ENCODE measurements at regions not wholly inside any gene's neighbourhood (a gene's known extent, or its start where the extent isn't known, plus 50 kb on each side); places are given as distances from the start of the nearest gene placed in this dataset.

GRCh38 chr5:74255692-74256392, 384.7 kb downstream of the ENC1 start:
- no peak for DNase-seq (ENCODE audit: low read depth, low spot score)
- in situ Hi-C loops (cut with HindIII; ENCODE audit: low sequenced_read_pairs), result no loop called here
- H3K4me3 ChIP-seq (ENCODE audit: low read depth, low read length), result no peak overlapping the region
- TF ChIP-seq, protein P1, sequence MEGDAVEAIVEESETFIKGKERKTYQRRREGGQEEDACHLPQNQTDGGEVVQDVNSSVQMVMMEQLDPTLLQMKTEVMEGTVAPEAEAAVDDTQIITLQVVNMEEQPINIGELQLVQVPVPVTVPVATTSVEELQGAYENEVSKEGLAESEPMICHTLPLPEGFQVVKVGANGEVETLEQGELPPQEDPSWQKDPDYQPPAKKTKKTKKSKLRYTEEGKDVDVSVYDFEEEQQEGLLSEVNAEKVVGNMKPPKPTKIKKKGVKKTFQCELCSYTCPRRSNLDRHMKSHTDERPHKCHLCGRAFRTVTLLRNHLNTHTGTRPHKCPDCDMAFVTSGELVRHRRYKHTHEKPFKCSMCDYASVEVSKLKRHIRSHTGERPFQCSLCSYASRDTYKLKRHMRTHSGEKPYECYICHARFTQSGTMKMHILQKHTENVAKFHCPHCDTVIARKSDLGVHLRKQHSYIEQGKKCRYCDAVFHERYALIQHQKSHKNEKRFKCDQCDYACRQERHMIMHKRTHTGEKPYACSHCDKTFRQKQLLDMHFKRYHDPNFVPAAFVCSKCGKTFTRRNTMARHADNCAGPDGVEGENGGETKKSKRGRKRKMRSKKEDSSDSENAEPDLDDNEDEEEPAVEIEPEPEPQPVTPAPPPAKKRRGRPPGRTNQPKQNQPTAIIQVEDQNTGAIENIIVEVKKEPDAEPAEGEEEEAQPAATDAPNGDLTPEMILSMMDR (IDR thresholded peaks at IDR 0.05; ENCODE audit: low read depth, low read length), result no peak

- no peak overlapping the region for H3K4me3 ChIP-seq (ENCODE audit: low read depth, low read length)
- no peak for DNase-seq (ENCODE audit: low read depth, low spot score)
- in situ Hi-C loops (cut with HindIII; ENCODE audit: low sequenced_read_pairs), result no loop called here
- TF ChIP-seq, protein P1 (IDR thresholded peaks at IDR 0.05; ENCODE audit: low read depth, low read length), result no peak
Measured at GRCh38 chr5:74254257-74254656, 386.3 kb downstream of the ENC1 start.

DNA sequence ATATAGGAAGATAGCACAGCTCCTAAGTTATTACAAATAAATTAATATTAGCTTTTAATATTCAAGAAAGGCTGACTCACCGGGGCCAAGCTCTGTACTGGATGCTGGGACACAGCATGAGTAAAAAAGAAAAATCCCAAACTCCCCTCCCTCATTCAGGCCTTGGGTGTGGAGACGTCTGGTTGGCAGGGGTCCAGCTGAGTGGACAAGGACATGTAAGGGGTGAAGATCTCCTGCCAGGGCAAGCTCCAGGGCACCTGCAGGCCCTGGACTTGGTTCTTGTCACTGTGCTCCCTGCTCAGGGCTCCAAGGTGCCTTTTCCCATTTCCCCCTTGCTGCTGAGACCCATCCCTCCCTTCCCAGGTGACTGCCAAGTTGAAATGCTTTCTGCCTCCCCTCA, 388.5 kb downstream of the ENC1 start:
- no peak for DNase-seq (ENCODE audit: low read depth, low spot score)
- TF ChIP-seq, protein P1 (IDR thresholded peaks at IDR 0.05; ENCODE audit: low read depth, low read length), result no peak
- in situ Hi-C loops (cut with HindIII; ENCODE audit: low sequenced_read_pairs), result no loop called here
- no peak overlapping the region for H3K4me3 ChIP-seq (ENCODE audit: low read depth, low read length)

- peak; percentile 84 for DNase-seq (ENCODE audit: low read depth, low spot score)
Measured at GRCh38 chr5:74251141-74252035, 389.1 kb downstream of the ENC1 start.

GRCh38 chr5:74250304-74251102, 390.0 kb downstream of the ENC1 start:
- no peak overlapping the region for H3K4me3 ChIP-seq (ENCODE audit: low read depth, low read length)
- TF ChIP-seq, protein P1 (IDR thresholded peaks at IDR 0.05; ENCODE audit: low read depth, low read length), result no peak
- DNase-seq (ENCODE audit: low read depth, low spot score), result no peak
- in situ Hi-C loops (cut with HindIII; ENCODE audit: low sequenced_read_pairs), result no loop called here

More at GRCh38 chr5:74251141-74252035, 389.1 kb downstream of the ENC1 start:
- no peak overlapping the region for H3K4me3 ChIP-seq (ENCODE audit: low read depth, low read length)
- in situ Hi-C loops (cut with HindIII; ENCODE audit: low sequenced_read_pairs), result no loop called here
- TF ChIP-seq, protein P1 (IDR thresholded peaks at IDR 0.05; ENCODE audit: low read depth, low read length), result no peak

GRCh38 chr5:74248576-74248975, 392.0 kb downstream of the ENC1 start:
- TF ChIP-seq, protein P1 (IDR thresholded peaks at IDR 0.05; ENCODE audit: low read depth, low read length), result no peak
- no peak for DNase-seq (ENCODE audit: low read depth, low spot score)
- H3K4me3 ChIP-seq (ENCODE audit: low read depth, low read length), result no peak overlapping the region
- in situ Hi-C loops (cut with HindIII; ENCODE audit: low sequenced_read_pairs), result no loop called here

All from astrocyte of the spinal cord (primary cell).